SK-N-SH (cell line): ENCODE measurements at regions not wholly inside any gene's neighbourhood (a gene's known extent, or its start where the extent isn't known, plus 50 kb on each side); places are given as distances from the start of the nearest gene placed in this dataset.

Experiments
- NRF1 ChIP-seq: IDR thresholded peaks from 2 replicates; pipeline ENCODE4 v1.6.1; 2012; ENCODE audit warnings: low read depth, mild to moderate bottlenecking, low read length
- POLR2AphosphoS5 ChIP-seq: IDR thresholded peaks from 2 replicates; pipeline ENCODE4 v1.6.1; 2012; ENCODE audit warnings: low read depth, low read length
- REST ChIP-seq: IDR thresholded peaks from 2 replicates; pipeline ENCODE4 v1.6.1; 2012; ENCODE audit warnings: mild to moderate bottlenecking, low read depth, low read length, moderate library complexity
- TF ChIP-seq, protein P1 (sequence below): fragments of 200-600 bp; sonication (generic); IDR thresholded peaks from 2 replicates; pipeline ENCODE4 v1.6.1; 2017; ENCODE audit warnings: antibody characterized with exemption, mild to moderate bottlenecking, moderate library complexity

DNA sequence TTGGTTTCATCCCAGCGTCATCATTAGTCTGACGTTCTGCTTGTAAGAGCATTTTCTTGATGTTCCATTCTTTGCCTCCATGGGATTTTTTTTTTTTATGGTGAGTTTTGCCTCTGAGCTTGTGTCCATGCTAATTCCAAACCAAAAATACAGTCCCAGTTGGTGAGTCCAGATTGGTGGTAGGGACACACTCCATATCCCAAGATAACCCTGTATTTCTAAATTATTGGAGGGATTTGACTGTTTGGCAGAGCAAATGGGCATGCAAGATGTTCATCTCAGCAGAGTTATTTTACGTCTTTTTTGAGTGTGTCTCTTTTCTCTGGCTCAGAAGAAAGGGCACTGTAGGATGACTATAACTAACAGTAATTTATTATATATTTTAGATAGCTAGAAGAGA is 526.8 kb upstream of the CFAP20DC start:
- TF ChIP-seq, protein P1, sequence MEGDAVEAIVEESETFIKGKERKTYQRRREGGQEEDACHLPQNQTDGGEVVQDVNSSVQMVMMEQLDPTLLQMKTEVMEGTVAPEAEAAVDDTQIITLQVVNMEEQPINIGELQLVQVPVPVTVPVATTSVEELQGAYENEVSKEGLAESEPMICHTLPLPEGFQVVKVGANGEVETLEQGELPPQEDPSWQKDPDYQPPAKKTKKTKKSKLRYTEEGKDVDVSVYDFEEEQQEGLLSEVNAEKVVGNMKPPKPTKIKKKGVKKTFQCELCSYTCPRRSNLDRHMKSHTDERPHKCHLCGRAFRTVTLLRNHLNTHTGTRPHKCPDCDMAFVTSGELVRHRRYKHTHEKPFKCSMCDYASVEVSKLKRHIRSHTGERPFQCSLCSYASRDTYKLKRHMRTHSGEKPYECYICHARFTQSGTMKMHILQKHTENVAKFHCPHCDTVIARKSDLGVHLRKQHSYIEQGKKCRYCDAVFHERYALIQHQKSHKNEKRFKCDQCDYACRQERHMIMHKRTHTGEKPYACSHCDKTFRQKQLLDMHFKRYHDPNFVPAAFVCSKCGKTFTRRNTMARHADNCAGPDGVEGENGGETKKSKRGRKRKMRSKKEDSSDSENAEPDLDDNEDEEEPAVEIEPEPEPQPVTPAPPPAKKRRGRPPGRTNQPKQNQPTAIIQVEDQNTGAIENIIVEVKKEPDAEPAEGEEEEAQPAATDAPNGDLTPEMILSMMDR: no peak
- no peak for TF ChIP-seq NRF1
- TF ChIP-seq POLR2AphosphoS5: no peak
- no peak for TF ChIP-seq REST
